PC-9 (cell line): ENCODE measurements at regions not wholly inside any gene's neighbourhood (a gene's known extent, or its start where the extent isn't known, plus 50 kb on each side); places are given as distances from the start of the nearest gene placed in this dataset.

ENCODE experiments used
- BruUV-seq: library from RNA; stranded (reverse); fragments of 400-500 nt; replicated peaks from 2 replicates; lab custom pipeline; 2021; lab: Mats Ljungman, UMichigan
- CTCF ChIA-PET: fragments of 300-600 bp; sonication (Branson Sonifier 250); formaldehyde crosslinking; loops from one replicate; lab custom pipeline; 2022; ENCODE audit warnings: antibody characterized with exemption; lab: Charles Lee
- POLR2A ChIA-PET: fragments of 300-600 bp; sonication (Branson Sonifier 250); formaldehyde crosslinking; loops from one replicate; lab custom pipeline; 2022; ENCODE audit warnings: antibody characterized with exemption; ENCODE audit not compliant: unreplicated experiment; lab: Charles Lee
- DNase-seq, 2 experiments: peaks; one replicate each; pipeline versions ENCODE4 v3.0.0 to v3.0.0-alpha.2; 2015 to 2022; ENCODE audit warnings: mixed read lengths in 1 of 2
- H2AFZ ChIP-seq: fragments of 200-600 bp; sonication (generic); 2 replicates; pipeline ENCODE4 v1.8.1; 2017; ENCODE audit warnings: antibody characterized with exemption
- H3F3A ChIP-seq: fragments of 200-600 bp; sonication (generic); 2 replicates; pipeline ENCODE4 v1.8.1; 2017; ENCODE audit warnings: antibody characterized with exemption, mild to moderate bottlenecking, low read depth; ENCODE audit not compliant: insufficient read depth
- H3K27ac ChIP-seq: fragments of 200-600 bp; sonication (generic); 2 replicates; pipeline ENCODE4 v1.6.1; 2016; ENCODE audit warnings: mixed run types
- H3K27me3 ChIP-seq: fragments of 200-600 bp; sonication (generic); 2 replicates; pipeline ENCODE4 v1.6.1; 2016; ENCODE audit warnings: low read depth, mixed run types; ENCODE audit not compliant: insufficient read depth
- H3K36me3 ChIP-seq: fragments of 200-600 bp; sonication (generic); 2 replicates; pipeline ENCODE4 v1.6.1; 2016; ENCODE audit warnings: low read depth, mixed run types
- H3K4me1 ChIP-seq: fragments of 200-600 bp; sonication (generic); replicated peaks from 2 replicates; pipeline ENCODE4 v1.6.1; 2016; ENCODE audit warnings: mixed run types; ENCODE audit not compliant: insufficient read depth
- H3K4me2 ChIP-seq: fragments of 200-600 bp; sonication (generic); 2 replicates; pipeline ENCODE4 v1.6.1; 2017; ENCODE audit warnings: mixed run types
- H3K4me3 ChIP-seq: fragments of 200-600 bp; sonication (generic); 2 replicates; pipeline ENCODE4 v1.6.1; 2016; ENCODE audit warnings: mixed run types
- H3K79me2 ChIP-seq: fragments of 200-600 bp; sonication (generic); 2 replicates; pipeline ENCODE4 v1.6.1; 2017; ENCODE audit warnings: low read depth, mixed run types
- H3K9me2 ChIP-seq: fragments of 200-600 bp; sonication (generic); 2 replicates; pipeline ENCODE4 v1.8.1; 2017; ENCODE audit warnings: mild to moderate bottlenecking; ENCODE audit not compliant: insufficient read depth
- H3K9me3 ChIP-seq: fragments of 200-600 bp; sonication (generic); 2 replicates; pipeline ENCODE4 v1.8.1; 2016; ENCODE audit warnings: low read depth; ENCODE audit not compliant: insufficient read depth
- H4K20me1 ChIP-seq: fragments of 200-600 bp; sonication (generic); 2 replicates; pipeline ENCODE4 v1.8.1; 2017; ENCODE audit not compliant: insufficient read depth
- EZH2 ChIP-seq: fragments of 200-600 bp; sonication (generic); IDR thresholded peaks from 2 replicates; pipeline ENCODE4 v1.8.0; 2017; ENCODE audit warnings: antibody characterized with exemption, low read depth
- intact Hi-C: fragments of 100-400 bp; cut with micrococcal nuclease; formaldehyde crosslinking; loops from one replicate; pipeline ENCODE4 v1.10.0; 2022; ENCODE audit not compliant: unreplicated experiment
- TF ChIP-seq, protein P1 (sequence below): fragments of 200-600 bp; sonication (generic); conservative IDR thresholded peaks from 2 replicates; pipeline ENCODE4 v1.6.1; 2017; ENCODE audit warnings: mixed run types, antibody characterized with exemption, mild to moderate bottlenecking, moderate library complexity

DNA sequence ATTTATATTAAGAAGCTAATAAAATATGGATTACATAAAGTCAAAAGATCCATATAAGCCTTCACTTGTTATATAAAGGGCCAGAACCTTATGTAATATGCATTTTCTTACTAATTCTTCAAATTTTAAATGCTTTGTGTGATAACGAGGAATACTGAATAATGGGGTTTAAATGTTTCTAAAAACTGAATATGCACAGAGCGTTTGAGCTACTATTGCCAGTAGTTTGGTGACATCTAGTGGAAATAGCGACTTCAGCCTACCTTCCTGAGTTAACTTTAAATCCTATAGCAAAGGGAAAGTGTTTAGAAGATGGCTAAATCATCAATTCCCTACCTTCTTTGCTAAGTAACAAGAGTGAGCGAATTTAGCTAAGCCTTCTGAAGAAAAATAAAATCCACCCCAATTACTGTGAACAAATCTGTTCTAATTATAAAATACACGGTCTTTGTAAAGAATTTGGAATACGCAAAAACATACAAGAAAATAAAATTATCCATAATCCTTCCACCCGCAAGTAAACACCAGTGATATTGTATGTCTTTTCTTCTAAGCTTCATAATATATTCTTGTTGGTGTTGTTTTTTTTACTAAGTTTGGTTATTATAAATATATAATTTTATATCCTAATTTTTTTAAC lies 115.5 kb upstream of the G2E3 start:
- Histone ChIP-seq H3K9me3 (no peaks in the 10 kb centered on the region), H3K27me3 (no peaks in the 10 kb centered on the region), H3K4me1 (no peaks in the 10 kb centered on the region), H3K27ac (no peak overlapping the region), H3K4me3 (no peak overlapping the region), H3F3A (no peaks in the 10 kb centered on the region), H3K36me3 (no peaks in the 10 kb centered on the region), H3K4me2 (no peak overlapping the region), H3K9me2 (no peaks in the 10 kb centered on the region), H3K79me2 (no peaks in the 10 kb centered on the region), H2AFZ (no peak overlapping the region), H4K20me1 (no peaks in the 10 kb centered on the region)
- BruUV-seq = no TSS peak
- DNase-seq = no peak
- ChIA-PET POLR2A (interaction anchor here (0.6 kb wide), 1 partner anchor 1047 kb away, joined by 4 read pairs; no protein-coding TSS in a partner anchor), CTCF (interaction anchor here (0.6 kb wide), 3 partner anchors 173 to 894 kb away, joined by 3 read pairs; no protein-coding TSS in a partner anchor)
- TF ChIP-seq, protein P1, sequence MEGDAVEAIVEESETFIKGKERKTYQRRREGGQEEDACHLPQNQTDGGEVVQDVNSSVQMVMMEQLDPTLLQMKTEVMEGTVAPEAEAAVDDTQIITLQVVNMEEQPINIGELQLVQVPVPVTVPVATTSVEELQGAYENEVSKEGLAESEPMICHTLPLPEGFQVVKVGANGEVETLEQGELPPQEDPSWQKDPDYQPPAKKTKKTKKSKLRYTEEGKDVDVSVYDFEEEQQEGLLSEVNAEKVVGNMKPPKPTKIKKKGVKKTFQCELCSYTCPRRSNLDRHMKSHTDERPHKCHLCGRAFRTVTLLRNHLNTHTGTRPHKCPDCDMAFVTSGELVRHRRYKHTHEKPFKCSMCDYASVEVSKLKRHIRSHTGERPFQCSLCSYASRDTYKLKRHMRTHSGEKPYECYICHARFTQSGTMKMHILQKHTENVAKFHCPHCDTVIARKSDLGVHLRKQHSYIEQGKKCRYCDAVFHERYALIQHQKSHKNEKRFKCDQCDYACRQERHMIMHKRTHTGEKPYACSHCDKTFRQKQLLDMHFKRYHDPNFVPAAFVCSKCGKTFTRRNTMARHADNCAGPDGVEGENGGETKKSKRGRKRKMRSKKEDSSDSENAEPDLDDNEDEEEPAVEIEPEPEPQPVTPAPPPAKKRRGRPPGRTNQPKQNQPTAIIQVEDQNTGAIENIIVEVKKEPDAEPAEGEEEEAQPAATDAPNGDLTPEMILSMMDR = peak; percentile 65
- TF ChIP-seq EZH2 = no peak
- intact Hi-C loops = loop anchor here (5.0 to 10.0 kb wide), 3 partner anchors 171 to 1691 kb away; no protein-coding TSS in a partner anchor

DNA sequence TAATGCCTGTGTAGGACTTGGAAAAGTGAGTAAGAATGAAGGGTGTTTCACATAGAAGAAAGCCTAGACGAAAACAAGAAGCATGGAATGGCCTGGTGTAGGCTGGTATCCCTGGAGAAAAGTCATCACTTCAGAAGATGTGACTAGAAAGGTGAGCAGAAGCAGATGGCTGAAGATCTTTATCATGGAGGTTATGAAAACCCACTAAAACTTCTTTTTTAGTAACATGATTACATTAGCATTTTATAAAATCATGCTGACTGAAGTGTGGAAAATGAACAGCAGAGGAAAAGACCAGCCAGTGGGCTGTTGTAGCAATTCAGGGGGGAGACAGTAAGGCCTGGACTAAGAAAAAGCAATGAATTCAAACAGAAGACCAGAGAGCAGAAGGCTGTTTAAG lies 114.5 kb upstream of the G2E3 start:
- ChIA-PET POLR2A (no interaction called here), CTCF (no interaction called here)
- no peak overlapping the region for H3K4me3 ChIP-seq
- H3K4me2 ChIP-seq = no peak overlapping the region
- intact Hi-C loops = loop anchor here (5.0 to 10.0 kb wide), 3 partner anchors 172 to 1692 kb away; no protein-coding TSS in a partner anchor
- no peaks in the 10 kb centered on the region for H3K36me3 ChIP-seq
- H3F3A ChIP-seq = no peaks in the 10 kb centered on the region
- no peak overlapping the region for H3K27ac ChIP-seq
- no peak for TF ChIP-seq EZH2
- TF ChIP-seq, protein P1 = no peak
- no peaks in the 10 kb centered on the region for H3K4me1 ChIP-seq
- no peaks in the 10 kb centered on the region for H3K27me3 ChIP-seq
- BruUV-seq = no TSS peak
- no peaks in the 10 kb centered on the region for H4K20me1 ChIP-seq
- no peaks in the 10 kb centered on the region for H3K79me2 ChIP-seq
- no peaks in the 10 kb centered on the region for H3K9me2 ChIP-seq
- DNase-seq = no peak
- no peak overlapping the region for H2AFZ ChIP-seq
- H3K9me3 ChIP-seq = no peaks in the 10 kb centered on the region

DNA sequence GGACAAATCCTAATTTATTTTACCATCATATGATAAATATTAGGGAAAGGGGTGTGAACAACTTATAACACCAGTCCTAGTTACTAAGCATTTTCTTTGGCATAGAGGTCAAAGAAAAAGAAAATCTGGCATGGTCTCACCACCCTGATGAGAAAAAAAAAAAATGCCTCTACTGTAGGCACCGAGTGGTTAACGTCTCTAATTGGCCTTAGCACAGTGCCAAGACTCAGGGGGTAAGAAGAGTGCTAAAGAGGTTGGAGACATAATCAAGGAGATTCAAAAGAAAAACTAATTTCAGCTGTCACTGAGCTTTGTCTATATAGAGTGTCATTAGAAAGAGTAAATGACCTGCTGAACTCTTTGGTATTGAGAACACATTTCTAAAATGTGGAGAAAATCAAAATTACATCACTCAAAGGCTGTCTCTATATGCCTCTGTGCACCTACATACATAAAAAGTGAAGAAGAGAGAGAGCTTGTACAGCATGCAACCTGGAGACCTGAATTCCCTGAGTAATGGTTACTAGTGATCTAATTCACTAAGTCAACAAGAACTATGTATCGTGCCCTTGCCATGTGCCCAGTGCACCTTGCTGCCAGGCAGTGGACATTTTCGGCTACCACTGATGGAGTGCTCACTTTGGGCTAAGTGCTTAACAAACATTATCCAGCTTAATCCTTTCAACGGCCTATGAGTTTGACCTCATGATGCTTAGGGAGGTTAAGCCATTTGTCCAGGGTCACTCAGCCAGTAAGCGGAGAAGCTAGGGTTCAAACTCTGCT lies 113.8 kb upstream of the G2E3 start:
- CTCF ChIA-PET = no interaction called here
- BruUV-seq = no TSS peak
- POLR2A ChIA-PET = no interaction called here

More for the DNA sequence above, 113.8 kb upstream of the G2E3 start:
- Histone ChIP-seq H3K36me3 (no peaks in the 10 kb centered on the region), H3K4me1 (no peaks in the 10 kb centered on the region), H3F3A (no peaks in the 10 kb centered on the region), H3K79me2 (no peaks in the 10 kb centered on the region), H3K4me2 (no peak overlapping the region), H3K4me3 (no peak overlapping the region), H2AFZ (no peak overlapping the region), H3K27ac (no peak overlapping the region), H3K27me3 (no peaks in the 10 kb centered on the region), H4K20me1 (no peaks in the 10 kb centered on the region), H3K9me2 (no peaks in the 10 kb centered on the region), H3K9me3 (no peaks in the 10 kb centered on the region)
- no peak for DNase-seq
- intact Hi-C loops = loop anchor here (10.0 kb wide), 1 partner anchor 900 kb away; no protein-coding TSS in a partner anchor
- TF ChIP-seq, protein P1 = no peak
- TF ChIP-seq EZH2 = no peak
